Loucy (cell line): ENCODE measurements at regions not wholly inside any gene's neighbourhood (a gene's known extent, or its start where the extent isn't known, plus 50 kb on each side); places are given as distances from the start of the nearest gene placed in this dataset.

Experiments
- CTCF ChIP-seq: fragments of 200-600 bp; sonication (generic); conservative IDR thresholded peaks from 2 replicates; pipeline ENCODE4 v1.5.1; 2014; ENCODE audit warnings: mild to moderate bottlenecking, antibody characterized with exemption, low read length
- EZH2phosphoT487 ChIP-seq: fragments of 200-600 bp; IDR thresholded peaks from 2 replicates; pipeline ENCODE4 v1.6.1; 2018; ENCODE audit warnings: antibody characterized with exemption, mild to moderate bottlenecking, moderate library complexity, borderline replicate concordance

- TF ChIP-seq CTCF (no peak), EZH2phosphoT487 (no peak)
Observed at GRCh38 chr5:124872086-124872485, 125.6 kb upstream of the ZNF608 start.
